SU-DHL-6 (cell line): ENCODE measurements at regions not wholly inside any gene's neighbourhood (a gene's known extent, or its start where the extent isn't known, plus 50 kb on each side); places are given as distances from the start of the nearest gene placed in this dataset.

Experiments
- H2AFZ ChIP-seq: fragments of 200-600 bp; sonication (generic); 2 replicates; pipeline ENCODE4 v1.6.1; 2014; ENCODE audit warnings: low read depth, mild to moderate bottlenecking, moderate library complexity, mixed read lengths, antibody characterized with exemption, low read length; ENCODE audit not compliant: severe bottlenecking
- H3F3A ChIP-seq: fragments of 200-600 bp; shearing (Covaris generic); 2 replicates; pipeline ENCODE4 v1.6.0; 2016; ENCODE audit warnings: antibody characterized with exemption, mild to moderate bottlenecking; ENCODE audit not compliant: insufficient read depth
- H3K27ac ChIP-seq: fragments of 200-600 bp; sonication (generic); 2 replicates; pipeline ENCODE4 v1.5.1; 2016; ENCODE audit warnings: low read depth, mild to moderate bottlenecking, low read length, moderate library complexity, mixed read lengths
- H3K27me3 ChIP-seq: fragments of 200-600 bp; sonication (generic), shearing (Covaris generic); 2 replicates; pipeline ENCODE4 v1.6.0; 2014; ENCODE audit warnings: mild to moderate bottlenecking, low read length
- H3K36me3 ChIP-seq: fragments of 200-600 bp; sonication (generic); 2 replicates; pipeline ENCODE4 v1.6.1; 2014; ENCODE audit warnings: mild to moderate bottlenecking, low read length, mixed read lengths
- H3K4me2 ChIP-seq: fragments of 300-600, 200-600 bp; shearing (Covaris generic), sonication (generic); 2 replicates; pipeline ENCODE4 v1.6.0; 2014; ENCODE audit warnings: low read length, low read depth, mild to moderate bottlenecking; ENCODE audit not compliant: poor library complexity, severe bottlenecking
- H3K4me3 ChIP-seq: fragments of 200-600 bp; sonication (generic); 2 replicates; pipeline ENCODE4 v1.5.1; 2014; ENCODE audit warnings: antibody characterized with exemption, low read length, mild to moderate bottlenecking, mixed read lengths; ENCODE audit not compliant: insufficient read depth, poor library complexity, severe bottlenecking
- H3K79me2 ChIP-seq: fragments of 200-600 bp; sonication (generic); 2 replicates; pipeline ENCODE4 v1.6.1; 2014; ENCODE audit warnings: mild to moderate bottlenecking, low read length, moderate library complexity; ENCODE audit not compliant: insufficient read depth
- H3K9ac ChIP-seq: fragments of 200-600 bp; sonication (generic); 2 replicates; pipeline ENCODE4 v1.7.0; 2014; ENCODE audit warnings: mild to moderate bottlenecking, low read length
- H3K9me2 ChIP-seq: fragments of 200-600 bp; sonication (generic); replicated peaks from 2 replicates; pipeline ENCODE4 v1.6.1; 2014; ENCODE audit warnings: low read length; ENCODE audit not compliant: insufficient read depth
- H3K9me3 ChIP-seq: fragments of 200-600 bp; sonication (generic); 2 replicates; pipeline ENCODE4 v1.6.1; 2014; ENCODE audit warnings: low read length, mixed read lengths; ENCODE audit not compliant: insufficient read depth
- H4K20me1 ChIP-seq: fragments of 200-600 bp; sonication (generic); 2 replicates; pipeline ENCODE4 v1.6.1; 2014; ENCODE audit warnings: low read depth, mild to moderate bottlenecking, antibody characterized with exemption, low read length, moderate library complexity, mixed read lengths
- CTCF ChIP-seq: fragments of 200-600 bp; sonication (generic); IDR thresholded peaks from one replicate; pipeline ENCODE4 v1.5.1; 2017; ENCODE audit warnings: antibody characterized with exemption, mild to moderate bottlenecking, low read length, moderate library complexity; ENCODE audit not compliant: insufficient read depth, poor library complexity, severe bottlenecking
- EZH2phosphoT487 ChIP-seq: fragments of 200-600 bp; sonication (generic), shearing (Covaris generic); conservative IDR thresholded peaks from 2 replicates; pipeline ENCODE4 v1.6.1; 2018; ENCODE audit warnings: mild to moderate bottlenecking, antibody characterized with exemption, low read length, moderate library complexity, mixed read lengths

- no peaks in the 10 kb centered on the region for H3K27me3 ChIP-seq
- no peaks in the 10 kb centered on the region for H3K79me2 ChIP-seq
- no peaks in the 10 kb centered on the region for H3F3A ChIP-seq
- no peaks in the 10 kb centered on the region for H3K36me3 ChIP-seq
- no peak overlapping the region for H2AFZ ChIP-seq
- no peaks in the 10 kb centered on the region for H4K20me1 ChIP-seq
- no peak overlapping the region for H3K27ac ChIP-seq
- TF ChIP-seq EZH2phosphoT487 = no peak
- TF ChIP-seq CTCF = no peak
- no peak overlapping the region for H3K9ac ChIP-seq
- no peak overlapping the region for H3K4me2 ChIP-seq
- no peaks in the 10 kb centered on the region for H3K9me3 ChIP-seq
- no peaks in the 10 kb centered on the region for H3K9me2 ChIP-seq
- H3K4me3 ChIP-seq = no peak overlapping the region
These were observed 215.1 kb upstream of the GSE1 start for GRCh38 chr16:85398050-85398451.

DNA sequence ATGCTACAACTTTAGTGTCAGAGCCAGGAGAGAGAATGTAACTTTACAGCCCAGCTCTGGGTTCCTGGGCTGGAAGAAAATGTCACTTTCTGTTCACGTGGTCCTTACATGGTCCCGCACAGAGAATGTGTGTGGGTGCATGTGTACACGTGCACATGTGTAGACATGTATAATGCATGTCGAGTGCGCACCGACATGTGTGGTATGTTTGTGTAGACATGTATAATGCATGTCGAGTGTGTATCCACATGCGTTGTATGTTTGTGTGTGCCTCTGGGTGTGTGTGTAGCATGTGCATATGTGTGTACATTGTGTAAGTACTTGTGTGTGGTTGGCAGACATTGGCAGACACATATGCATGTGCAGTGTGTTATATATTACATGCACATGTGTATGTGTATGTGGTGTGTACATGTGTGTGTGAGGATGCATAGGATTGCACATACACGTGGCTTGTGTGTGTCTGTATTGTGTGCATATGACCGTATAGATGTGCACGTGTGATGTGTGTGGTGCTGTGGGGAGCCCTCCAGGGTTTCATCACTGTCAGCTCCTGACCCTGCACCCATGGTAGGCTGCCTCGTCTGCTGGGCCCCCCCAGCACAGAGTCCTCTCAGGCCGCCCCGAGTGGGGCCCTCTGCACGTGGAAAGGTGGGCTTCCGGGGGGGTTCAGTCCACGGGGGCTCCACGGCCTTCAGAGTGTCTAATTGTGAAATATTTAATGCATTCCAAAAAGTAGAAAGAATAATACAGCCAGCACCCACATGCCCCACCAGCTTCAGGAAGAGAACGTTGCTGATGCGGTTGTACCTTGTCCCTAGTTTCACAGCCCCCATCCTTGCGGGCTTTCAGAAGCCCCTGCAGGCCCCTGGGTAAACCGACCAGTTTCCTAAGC is 214.2 kb upstream of the GSE1 start:
- no peak overlapping the region for H3K27ac ChIP-seq

GRCh38 chr16:85399583-85400284 is 213.4 kb upstream of the GSE1 start:
- Histone ChIP-seq H3K36me3 (no peaks in the 10 kb centered on the region), H4K20me1 (no peaks in the 10 kb centered on the region), H2AFZ (no peak overlapping the region), H3K27ac (no peak overlapping the region), H3K9me3 (no peaks in the 10 kb centered on the region), H3K4me2 (no peak overlapping the region), H3K79me2 (no peaks in the 10 kb centered on the region), H3K4me3 (no peak overlapping the region), H3K9me2 (no peaks in the 10 kb centered on the region), H3F3A (no peaks in the 10 kb centered on the region), H3K27me3 (no peaks in the 10 kb centered on the region), H3K9ac (no peak overlapping the region)
- no peak for TF ChIP-seq CTCF
- no peak for TF ChIP-seq EZH2phosphoT487

More for the DNA sequence above, 214.2 kb upstream of the GSE1 start:
- no peaks in the 10 kb centered on the region for H3F3A ChIP-seq
- no peak overlapping the region for H2AFZ ChIP-seq
- no peaks in the 10 kb centered on the region for H3K9me2 ChIP-seq
- H3K9me3 ChIP-seq = no peaks in the 10 kb centered on the region
- no peaks in the 10 kb centered on the region for H3K36me3 ChIP-seq
- H3K79me2 ChIP-seq = no peaks in the 10 kb centered on the region
- H3K4me3 ChIP-seq = no peak overlapping the region
- H3K27me3 ChIP-seq = no peaks in the 10 kb centered on the region
- H3K9ac ChIP-seq = no peak overlapping the region
- TF ChIP-seq EZH2phosphoT487 = no peak
- no peak for TF ChIP-seq CTCF
- H3K4me2 ChIP-seq = no peak overlapping the region
- no peaks in the 10 kb centered on the region for H4K20me1 ChIP-seq
